ENCODE measurements at regions not wholly inside any gene's neighbourhood (a gene's known extent, or its start where the extent isn't known, plus 50 kb on each side); places are given as distances from the start of the nearest gene placed in this dataset.

DNA sequence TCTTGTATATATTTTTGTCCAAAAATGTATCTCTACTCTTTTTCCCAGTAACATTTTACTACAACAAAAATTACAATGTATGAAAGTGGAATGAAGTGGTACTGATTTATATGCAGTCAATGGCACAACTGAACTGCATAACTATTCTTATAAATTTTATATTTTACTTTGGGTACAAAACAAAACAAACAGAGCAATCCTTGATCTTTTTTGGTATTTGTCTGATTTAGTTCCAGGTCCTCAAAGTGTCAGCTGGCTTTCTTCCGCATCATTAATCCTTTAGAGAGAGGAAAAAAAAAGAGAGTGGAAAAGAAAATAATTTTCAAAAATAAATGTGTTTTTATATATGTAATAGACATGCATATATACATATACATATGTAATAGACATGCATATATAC, 252.4 kb upstream of the SLIT2 start:
- TF ChIP-seq, protein P1, sequence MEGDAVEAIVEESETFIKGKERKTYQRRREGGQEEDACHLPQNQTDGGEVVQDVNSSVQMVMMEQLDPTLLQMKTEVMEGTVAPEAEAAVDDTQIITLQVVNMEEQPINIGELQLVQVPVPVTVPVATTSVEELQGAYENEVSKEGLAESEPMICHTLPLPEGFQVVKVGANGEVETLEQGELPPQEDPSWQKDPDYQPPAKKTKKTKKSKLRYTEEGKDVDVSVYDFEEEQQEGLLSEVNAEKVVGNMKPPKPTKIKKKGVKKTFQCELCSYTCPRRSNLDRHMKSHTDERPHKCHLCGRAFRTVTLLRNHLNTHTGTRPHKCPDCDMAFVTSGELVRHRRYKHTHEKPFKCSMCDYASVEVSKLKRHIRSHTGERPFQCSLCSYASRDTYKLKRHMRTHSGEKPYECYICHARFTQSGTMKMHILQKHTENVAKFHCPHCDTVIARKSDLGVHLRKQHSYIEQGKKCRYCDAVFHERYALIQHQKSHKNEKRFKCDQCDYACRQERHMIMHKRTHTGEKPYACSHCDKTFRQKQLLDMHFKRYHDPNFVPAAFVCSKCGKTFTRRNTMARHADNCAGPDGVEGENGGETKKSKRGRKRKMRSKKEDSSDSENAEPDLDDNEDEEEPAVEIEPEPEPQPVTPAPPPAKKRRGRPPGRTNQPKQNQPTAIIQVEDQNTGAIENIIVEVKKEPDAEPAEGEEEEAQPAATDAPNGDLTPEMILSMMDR (conservative IDR thresholded peaks at IDR 0.05; ENCODE audit: low read depth, low read length): no peak
- no peak for TF ChIP-seq EZH2 (IDR thresholded peaks at IDR 0.05; ENCODE audit: borderline replicate concordance, low read depth, low read length, poor library complexity, severe bottlenecking)
